CD4-positive, alpha-beta T cell treated with Interleukin-6 for 4 hours (primary cell): ENCODE measurements at regions not wholly inside any gene's neighbourhood (a gene's known extent, or its start where the extent isn't known, plus 50 kb on each side); places are given as distances from the start of the nearest gene placed in this dataset.
"Not testable (repeated sequence)": the region's sequence is repeated elsewhere in the genome, so short reads cannot be mapped to it uniquely, and the experiment has no call there.

Experiments used
- DNase-seq: peaks from one replicate; pipeline ENCODE4 v3.0.0-alpha.2; 2020; ENCODE audit warnings: mixed read lengths

DNA sequence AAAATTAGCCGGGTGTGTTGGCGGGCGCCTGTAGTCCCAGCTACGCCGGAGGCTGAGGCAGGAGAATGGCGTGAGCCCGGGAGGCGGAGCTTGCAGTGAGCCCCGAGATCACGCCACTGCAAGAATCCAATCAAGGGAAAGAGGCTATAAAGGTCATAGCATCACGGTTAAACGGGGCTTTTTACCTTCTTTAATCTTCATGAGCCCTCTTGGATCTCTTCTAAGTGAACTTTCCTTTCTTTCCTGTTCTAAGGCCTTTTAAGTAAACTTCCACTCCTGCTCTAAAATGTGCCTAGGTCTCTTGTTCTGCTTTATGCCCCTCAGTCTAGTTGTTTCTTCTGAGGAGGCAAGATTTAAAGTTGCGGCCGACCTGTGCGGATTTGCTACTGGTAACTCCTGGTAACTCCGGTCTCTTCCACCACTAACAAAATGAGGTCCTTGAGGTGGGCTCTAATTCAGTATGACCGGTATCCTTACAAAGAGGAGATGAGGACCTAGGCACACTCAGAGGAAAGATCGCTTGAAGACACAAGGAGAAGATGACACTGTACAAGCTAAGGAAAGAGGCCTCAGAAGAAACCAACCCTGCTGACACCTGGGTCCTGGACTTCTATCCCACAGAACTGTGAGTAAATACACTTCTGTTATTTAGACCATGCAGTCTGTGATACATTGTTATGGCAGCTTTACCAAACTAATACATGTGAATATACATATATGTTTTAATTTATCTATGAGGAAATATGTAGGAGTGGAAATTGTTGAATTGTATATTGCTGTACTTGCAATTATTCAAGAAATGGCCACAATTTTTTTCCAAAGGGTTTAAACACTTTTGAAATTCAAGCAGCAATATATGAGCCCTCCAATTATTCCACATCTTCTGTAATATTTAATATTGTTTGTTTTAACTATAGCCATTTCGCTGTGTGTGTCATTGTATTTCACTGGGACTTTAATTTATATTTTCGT is 331.5 kb upstream of the CNTNAP2 start:
- no peak for DNase-seq

DNA sequence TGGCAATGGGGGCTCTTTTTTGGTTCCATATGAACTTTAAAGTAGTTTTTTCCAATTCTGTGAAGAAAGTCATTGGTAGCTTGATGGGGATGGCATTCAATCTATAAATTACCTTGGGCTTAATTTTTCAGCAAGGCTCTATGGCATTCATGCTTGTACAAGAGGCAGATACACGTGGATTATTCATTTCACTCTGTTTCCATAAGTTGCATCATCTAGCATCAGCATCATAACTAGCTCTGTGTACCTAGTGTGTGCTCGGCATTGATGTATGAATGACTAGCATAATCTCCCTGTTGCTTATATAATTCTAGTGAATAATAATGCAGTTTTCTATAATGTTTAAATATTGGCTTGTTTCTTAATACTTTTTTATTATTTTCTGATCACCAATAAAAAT is 335.2 kb upstream of the CNTNAP2 start:
- DNase-seq: not testable (repeated sequence)

DNA sequence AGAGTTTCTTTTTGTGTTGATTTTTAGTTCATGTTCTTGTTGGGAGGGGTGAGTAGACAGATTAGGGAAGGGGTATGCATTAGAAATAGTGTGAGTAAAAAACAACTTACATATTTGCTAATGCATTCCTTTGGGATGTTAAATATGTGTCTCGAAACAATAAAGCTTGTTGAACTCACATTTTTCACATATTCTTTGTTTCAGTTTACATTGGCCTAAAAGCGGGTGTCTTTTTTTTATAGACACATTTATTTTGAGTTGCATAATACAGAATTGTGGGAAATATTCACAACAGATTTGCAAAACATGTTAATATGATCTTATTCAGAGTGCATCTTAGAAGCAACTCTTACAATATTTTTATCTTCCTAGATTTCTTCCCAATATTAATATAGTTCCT is 337.5 kb upstream of the CNTNAP2 start:
- no peak for DNase-seq

DNA sequence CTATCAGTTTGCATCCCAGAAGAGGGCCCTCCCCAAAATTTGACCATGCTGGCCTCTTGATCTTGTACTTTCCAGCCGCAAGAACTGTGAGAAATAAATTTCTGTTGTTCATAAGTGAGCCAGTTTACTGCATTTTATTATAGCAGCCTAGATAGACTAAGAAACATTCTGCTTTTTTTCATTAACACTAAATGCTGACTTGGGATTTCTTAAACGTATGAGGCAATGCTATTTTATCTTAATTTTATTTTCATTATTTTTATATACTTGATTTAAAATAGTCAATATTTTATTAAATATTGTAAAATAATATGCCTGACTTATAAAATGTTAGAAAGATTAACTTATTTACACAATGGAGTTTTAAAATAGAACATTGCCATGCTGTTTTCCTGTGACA is 341.8 kb upstream of the CNTNAP2 start:
- DNase-seq: no peak

GRCh38 chr7:145753004-145753403 is 363.6 kb upstream of the CNTNAP2 start:
- no peak for DNase-seq

GRCh38 chr7:145737617-145738016 is 379.0 kb upstream of the CNTNAP2 start:
- DNase-seq: no peak

DNA sequence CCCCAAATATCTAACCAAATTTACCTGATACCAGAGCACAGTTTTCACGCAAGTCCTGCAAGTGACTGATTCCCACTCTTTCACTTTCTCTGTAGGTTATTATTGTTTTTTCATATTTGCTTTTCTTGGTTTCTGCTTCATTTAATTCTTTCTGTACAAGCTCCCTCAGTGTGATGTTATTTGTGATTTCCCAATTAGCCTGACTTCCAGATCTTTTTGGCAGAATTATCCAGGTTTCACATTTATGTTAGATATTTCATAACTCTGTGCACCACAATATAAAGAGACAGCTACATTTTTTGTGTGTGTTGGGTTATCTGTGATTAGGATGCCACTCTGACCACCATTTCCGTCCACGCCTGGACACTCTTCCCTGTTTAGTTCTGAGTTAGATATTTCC is 381.5 kb upstream of the CNTNAP2 start:
- DNase-seq: no peak

GRCh38 chr7:145732521-145732920 is 384.1 kb upstream of the CNTNAP2 start:
- DNase-seq: no peak

- no peak for DNase-seq
These were observed 386.9 kb upstream of the CNTNAP2 start for GRCh38 chr7:145729691-145730090.

GRCh38 chr7:145718129-145718528 is 398.5 kb upstream of the CNTNAP2 start:
- DNase-seq: no peak

DNA sequence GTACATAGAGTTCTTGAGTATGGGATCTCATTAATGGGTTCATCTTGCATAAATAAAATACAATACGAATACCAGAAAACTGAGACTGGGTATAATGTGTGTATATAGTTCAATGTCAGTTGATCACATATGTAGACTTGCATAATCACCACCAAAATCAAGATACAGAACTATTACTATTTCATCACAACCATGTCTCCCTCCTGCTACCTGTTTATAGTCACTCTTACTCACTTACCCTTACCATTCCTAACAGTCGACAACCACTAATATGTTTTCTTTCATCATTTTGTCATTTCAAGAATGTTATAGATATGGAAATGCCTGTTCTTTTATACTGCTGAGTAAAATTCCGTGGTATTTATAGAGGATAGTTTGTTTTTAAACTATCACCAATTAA is 416.1 kb upstream of the CNTNAP2 start:
- DNase-seq: no peak

- DNase-seq: no peak
These were observed 417.9 kb upstream of the CNTNAP2 start for GRCh38 chr7:145698526-145699262.

DNA sequence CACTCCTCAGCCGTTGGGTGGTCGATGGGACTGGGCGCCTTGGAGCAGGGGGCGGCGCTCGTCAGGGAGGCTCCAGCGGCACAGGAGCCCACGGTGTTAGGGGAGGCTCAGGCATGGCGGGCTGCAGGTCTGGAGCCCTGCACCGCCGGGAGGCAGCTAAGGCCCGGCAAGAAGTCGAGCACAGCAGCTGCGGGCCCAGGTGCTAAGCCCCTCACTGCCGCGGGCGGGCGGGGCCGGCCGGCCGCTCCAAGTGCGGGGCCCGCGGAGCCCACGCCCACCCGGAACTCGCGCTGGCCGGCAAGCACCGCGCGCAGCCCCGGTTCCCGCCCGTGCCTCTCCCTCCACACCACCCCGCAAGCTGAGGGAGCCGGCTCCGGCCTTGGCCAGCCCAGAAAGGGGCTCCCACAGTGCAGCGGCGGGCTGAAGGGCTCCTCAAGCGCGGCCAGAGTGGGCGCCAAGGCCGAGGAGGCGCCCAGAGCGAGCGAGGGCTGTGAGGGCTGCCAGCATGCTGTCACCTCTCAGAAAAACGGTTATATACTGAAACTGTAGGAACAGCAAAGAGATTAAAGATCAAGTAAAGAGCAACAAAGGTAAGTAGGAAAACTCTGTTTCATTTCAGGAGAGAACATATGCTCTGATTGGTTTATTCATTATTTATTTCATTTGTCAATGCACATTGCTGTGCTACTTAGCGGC is 419.0 kb upstream of the CNTNAP2 start:
- not testable (repeated sequence) for DNase-seq

- no peak for DNase-seq
These were observed 420.5 kb upstream of the CNTNAP2 start for GRCh38 chr7:145696071-145696470.

GRCh38 chr7:145692237-145692950 is 424.2 kb upstream of the CNTNAP2 start:
- DNase-seq: no peak

DNA sequence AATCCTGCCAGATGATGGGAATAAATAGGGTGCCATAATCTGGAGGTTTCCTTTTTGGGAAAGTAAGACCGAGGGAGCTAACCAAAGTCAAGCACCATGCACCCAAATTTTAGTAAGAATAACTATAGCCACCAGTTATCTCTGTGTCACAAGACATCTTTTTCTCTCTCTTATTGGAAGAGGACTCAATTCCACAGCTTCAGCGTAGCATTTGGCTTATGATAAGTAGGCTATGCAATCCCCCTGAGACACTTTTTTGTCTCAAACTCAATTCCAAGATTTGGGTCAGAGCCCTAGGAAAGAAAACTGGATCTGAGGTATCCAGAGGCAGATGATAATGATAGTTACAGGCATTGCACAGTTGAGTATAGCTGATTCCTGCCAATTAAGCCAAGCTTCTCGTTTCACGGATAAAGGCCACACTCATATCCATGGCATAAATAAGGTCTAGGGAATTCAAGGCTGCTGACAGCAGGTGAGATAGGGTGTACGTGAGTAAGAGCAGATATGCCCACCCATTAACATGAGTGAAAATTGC is 425.2 kb upstream of the CNTNAP2 start:
- no peak for DNase-seq

DNA sequence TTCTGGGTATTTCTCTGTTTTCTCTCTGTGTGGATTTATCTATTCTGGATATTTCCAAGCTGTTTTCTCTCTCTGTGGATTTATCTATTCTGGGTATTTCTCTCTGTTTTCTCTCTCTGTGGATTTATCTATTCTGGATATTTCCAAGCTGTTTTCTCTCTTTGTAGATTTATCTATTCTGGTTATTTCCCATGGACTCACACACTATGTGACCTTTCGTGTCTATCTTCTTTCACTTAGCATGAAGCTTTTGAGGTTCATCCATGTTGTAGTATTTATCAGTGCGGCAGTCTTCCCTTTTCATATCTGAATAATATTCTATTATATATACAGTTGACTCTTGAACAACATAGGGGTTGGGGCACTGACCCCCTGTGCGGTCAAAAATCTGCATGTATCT is 435.0 kb upstream of the CNTNAP2 start:
- DNase-seq: no peak

- DNase-seq: no peak
These were observed 435.4 kb upstream of the CNTNAP2 start for GRCh38 chr7:145681159-145681558.

- DNase-seq: no peak
These were observed 450.9 kb upstream of the CNTNAP2 start for GRCh38 chr7:145665499-145666258.

DNA sequence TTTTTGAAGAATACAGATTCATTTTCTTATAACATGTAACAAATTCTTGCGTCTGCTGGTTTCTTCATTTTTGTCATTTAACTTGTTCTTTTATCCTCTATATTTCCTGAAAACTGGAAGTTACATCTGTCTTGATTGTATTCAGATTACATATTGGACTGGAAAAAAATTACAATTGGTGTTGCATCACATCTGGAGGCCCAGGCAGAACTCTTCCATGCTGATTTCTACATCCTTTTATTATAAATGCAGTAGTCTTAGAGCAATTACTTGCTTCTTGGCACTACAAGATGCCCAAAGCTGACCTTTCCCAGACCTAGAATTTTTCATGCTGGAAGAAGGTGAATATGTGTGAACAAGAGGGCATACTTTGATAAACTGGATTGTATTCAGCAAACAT is 460.9 kb upstream of the CNTNAP2 start:
- no peak for DNase-seq

DNA sequence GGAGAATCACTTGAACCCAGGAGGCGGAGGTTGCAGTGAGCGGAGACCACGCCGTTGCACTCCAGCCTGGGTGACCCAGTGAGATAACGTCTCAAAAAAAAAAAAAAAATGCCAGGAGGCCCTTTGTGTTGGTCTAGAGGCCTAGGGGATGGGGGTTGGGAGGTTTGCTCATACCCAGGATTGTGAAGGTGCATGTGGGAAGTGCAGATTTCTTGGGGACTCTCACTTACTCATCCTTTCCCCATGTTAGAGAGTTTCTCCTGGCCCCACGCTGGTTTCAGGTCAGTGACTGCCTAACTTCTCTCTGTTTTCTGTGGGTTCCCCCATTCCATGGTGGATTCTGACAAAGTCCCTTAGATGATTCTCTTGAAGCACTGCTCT is 471.5 kb upstream of the CNTNAP2 start:
- no peak for DNase-seq
